WTC11 (cell line): ENCODE measurements at regions not wholly inside any gene's neighbourhood (a gene's known extent, or its start where the extent isn't known, plus 50 kb on each side); places are given as distances from the start of the nearest gene placed in this dataset.

Experiments
- ATAC-seq: fragments of 200-7000 bp; cut with Tn5 transposase; 2 replicates; pipeline ENCODE4 v1.10.0; 2021; ENCODE audit warnings: mild to moderate bottlenecking, moderate library complexity
- CTCF ChIA-PET: fragments of 300-600 bp; sonication (Branson Sonifier 250); formaldehyde crosslinking; loops from one replicate; lab custom pipeline; 2021; ENCODE audit warnings: antibody characterized with exemption; lab: Charles Lee
- POLR2A ChIA-PET: fragments of 350-600 bp; sonication (Branson Sonifier 250); formaldehyde crosslinking; loops from one replicate; lab custom pipeline; 2021; ENCODE audit warnings: antibody characterized with exemption; lab: Charles Lee
- DNase-seq: peaks from one replicate; pipeline ENCODE4 v3.0.0; 2021; ENCODE audit warnings: low spot score
- H3K27ac Mint-ChIP-seq: 2 replicates; pipeline ENCODE4 v1.8.0; 2021; ENCODE audit warnings: mixed read lengths
- H3K27me3 Mint-ChIP-seq: 2 replicates; pipeline ENCODE4 v1.8.0; 2021; ENCODE audit warnings: low read depth, mild to moderate bottlenecking, moderate library complexity, mixed read lengths
- H3K36me3 Mint-ChIP-seq: 2 replicates; pipeline ENCODE4 v1.8.0; 2021; ENCODE audit warnings: mixed read lengths
- H3K4me1 Mint-ChIP-seq: 2 replicates; pipeline ENCODE4 v1.8.0; 2022; ENCODE audit warnings: mixed read lengths
- H3K4me3 Mint-ChIP-seq: 2 replicates; pipeline ENCODE4 v1.8.0; 2021; ENCODE audit warnings: mild to moderate bottlenecking, moderate library complexity, mixed read lengths
- H3K9me3 Mint-ChIP-seq: 2 replicates; pipeline ENCODE4 v1.8.0; 2021; ENCODE audit warnings: mixed read lengths
- E2F1 ChIP-seq: sonication (generic); formaldehyde crosslinking; IDR thresholded peaks from 2 replicates; pipeline ENCODE4 v1.8.0; 2022; ENCODE audit warnings: mild to moderate bottlenecking, missing genetic modification reagents
- EMX1 ChIP-seq: fragments of 250-450 bp; sonication (Bioruptor Pico); IDR thresholded peaks from 2 replicates; pipeline ENCODE4 v1.8.0; 2021; ENCODE audit warnings: mild to moderate bottlenecking
- KAT7 ChIP-seq: sonication (generic); formaldehyde crosslinking; IDR thresholded peaks from 2 replicates; pipeline ENCODE4 v1.8.1; 2023; ENCODE audit warnings: missing genetic modification reagents, mild to moderate bottlenecking, borderline replicate concordance
- MAX ChIP-seq: sonication (generic); formaldehyde crosslinking; IDR thresholded peaks from 2 replicates; pipeline ENCODE4 v1.8.0; 2022; ENCODE audit warnings: mild to moderate bottlenecking, missing genetic modification reagents
- MLX ChIP-seq: sonication (generic); formaldehyde crosslinking; IDR thresholded peaks from 2 replicates; pipeline ENCODE4 v1.8.1; 2023; ENCODE audit warnings: mild to moderate bottlenecking, missing genetic modification reagents, moderate library complexity
- MYBL2 ChIP-seq: sonication (generic); formaldehyde crosslinking; IDR thresholded peaks from 2 replicates; pipeline ENCODE4 v1.8.1; 2023; ENCODE audit warnings: mild to moderate bottlenecking, moderate library complexity, missing genetic modification reagents
- NFE2L1 ChIP-seq: sonication (generic); formaldehyde crosslinking; IDR thresholded peaks from 2 replicates; pipeline ENCODE4 v1.8.1; 2023; ENCODE audit warnings: missing genetic modification reagents
- NR2C2 ChIP-seq: sonication (generic); formaldehyde crosslinking; IDR thresholded peaks from 2 replicates; pipeline ENCODE4 v1.8.0; 2022; ENCODE audit warnings: mild to moderate bottlenecking, missing genetic modification reagents
- OVOL2 ChIP-seq: fragments of 250-450 bp; sonication (Bioruptor Pico); IDR thresholded peaks from 2 replicates; pipeline ENCODE4 v1.9.0; 2021; ENCODE audit warnings: mild to moderate bottlenecking, borderline replicate concordance
- RELA ChIP-seq: sonication (generic); formaldehyde crosslinking; IDR thresholded peaks from 2 replicates; pipeline ENCODE4 v1.8.1; 2022; ENCODE audit warnings: missing genetic modification reagents, mild to moderate bottlenecking, borderline replicate concordance
- RORB ChIP-seq: fragments of 250-450 bp; sonication (Bioruptor Pico); IDR thresholded peaks from 2 replicates; pipeline ENCODE4 v1.9.0; 2021; ENCODE audit warnings: mild to moderate bottlenecking
- SMAD4 ChIP-seq: sonication (generic); formaldehyde crosslinking; IDR thresholded peaks from 2 replicates; pipeline ENCODE4 v1.8.0; 2022; ENCODE audit warnings: mild to moderate bottlenecking, missing genetic modification reagents
- TEAD4 ChIP-seq: sonication (generic); formaldehyde crosslinking; IDR thresholded peaks from 2 replicates; pipeline ENCODE4 v1.8.0; 2022; ENCODE audit warnings: mild to moderate bottlenecking, missing genetic modification reagents
- ZNF121 ChIP-seq: sonication (generic); formaldehyde crosslinking; IDR thresholded peaks from 2 replicates; pipeline ENCODE4 v1.8.0; 2023; ENCODE audit warnings: missing genetic modification reagents
- ZNF138 ChIP-seq: sonication (generic); formaldehyde crosslinking; conservative IDR thresholded peaks from 2 replicates; pipeline ENCODE4 v1.8.1; 2022; ENCODE audit warnings: mild to moderate bottlenecking, moderate library complexity, missing genetic modification reagents
- ZNF263 ChIP-seq: sonication (generic); formaldehyde crosslinking; IDR thresholded peaks from 2 replicates; pipeline ENCODE4 v1.8.1; 2022; ENCODE audit warnings: low read depth, mild to moderate bottlenecking, moderate library complexity, missing genetic modification reagents
- ZNF317 ChIP-seq: sonication (generic); formaldehyde crosslinking; IDR thresholded peaks from 2 replicates; pipeline ENCODE4 v1.8.1; 2023; ENCODE audit warnings: low read depth, mild to moderate bottlenecking, moderate library complexity, missing genetic modification reagents, borderline replicate concordance
- TF ChIP-seq, protein P1 (sequence below): sonication (generic); formaldehyde crosslinking; conservative IDR thresholded peaks from 2 replicates; pipeline ENCODE4 v1.8.1; 2023; ENCODE audit warnings: mild to moderate bottlenecking, low read depth, missing genetic modification reagents, moderate library complexity
- TF ChIP-seq, protein P2 (sequence below): fragments of 200-600 bp; IDR thresholded peaks from 2 replicates; pipeline ENCODE4 v1.8.0; 2022; ENCODE audit warnings: antibody characterized with exemption
- TF ChIP-seq, protein P3 (sequence below): sonication (generic); formaldehyde crosslinking; IDR thresholded peaks from 2 replicates; pipeline ENCODE4 v1.8.1; 2023; ENCODE audit warnings: mild to moderate bottlenecking, missing genetic modification reagents, moderate library complexity

DNA sequence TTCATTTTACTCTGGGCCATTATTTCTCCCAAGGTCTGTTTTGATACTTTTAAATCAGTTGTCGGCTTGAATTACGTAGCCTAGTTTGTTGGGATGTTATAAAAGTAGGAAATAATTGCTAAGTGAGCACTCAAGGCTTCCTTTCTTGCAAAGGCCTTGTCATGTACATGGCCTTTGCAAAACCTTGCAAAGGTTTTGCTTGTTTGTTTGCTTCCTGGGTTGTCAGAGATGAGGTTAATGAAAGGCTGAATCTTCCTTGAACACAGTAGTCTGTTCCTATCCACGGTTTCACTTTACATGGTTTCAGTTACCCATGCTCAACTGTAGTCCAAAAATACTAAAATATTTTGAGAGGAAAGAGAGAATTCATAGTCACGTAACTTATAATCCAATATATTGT is 113.5 kb downstream of the NAA11 start:
- DNase-seq: no peak

DNA sequence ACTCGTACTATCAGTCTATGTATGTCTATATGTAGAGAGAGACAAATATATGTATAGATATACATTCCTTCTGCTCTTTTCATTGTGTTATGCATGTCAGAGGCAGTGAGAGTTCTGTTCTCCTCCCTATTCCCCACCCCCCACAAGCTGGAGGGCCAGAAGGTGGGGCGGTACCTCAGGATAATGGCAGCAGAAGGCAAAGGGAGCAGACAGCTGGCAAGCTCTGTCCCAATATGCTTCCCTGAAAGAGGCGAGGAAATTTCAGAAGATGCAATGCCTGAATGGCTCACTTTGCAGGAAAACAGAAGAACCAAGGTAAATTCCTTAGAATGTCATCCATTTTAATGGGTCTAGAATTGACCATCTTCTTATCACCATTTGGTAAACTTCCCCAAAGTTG is 114.4 kb downstream of the NAA11 start:
- ChIA-PET POLR2A (no interaction called here), CTCF (no interaction called here)
- TF ChIP-seq, protein P1, sequence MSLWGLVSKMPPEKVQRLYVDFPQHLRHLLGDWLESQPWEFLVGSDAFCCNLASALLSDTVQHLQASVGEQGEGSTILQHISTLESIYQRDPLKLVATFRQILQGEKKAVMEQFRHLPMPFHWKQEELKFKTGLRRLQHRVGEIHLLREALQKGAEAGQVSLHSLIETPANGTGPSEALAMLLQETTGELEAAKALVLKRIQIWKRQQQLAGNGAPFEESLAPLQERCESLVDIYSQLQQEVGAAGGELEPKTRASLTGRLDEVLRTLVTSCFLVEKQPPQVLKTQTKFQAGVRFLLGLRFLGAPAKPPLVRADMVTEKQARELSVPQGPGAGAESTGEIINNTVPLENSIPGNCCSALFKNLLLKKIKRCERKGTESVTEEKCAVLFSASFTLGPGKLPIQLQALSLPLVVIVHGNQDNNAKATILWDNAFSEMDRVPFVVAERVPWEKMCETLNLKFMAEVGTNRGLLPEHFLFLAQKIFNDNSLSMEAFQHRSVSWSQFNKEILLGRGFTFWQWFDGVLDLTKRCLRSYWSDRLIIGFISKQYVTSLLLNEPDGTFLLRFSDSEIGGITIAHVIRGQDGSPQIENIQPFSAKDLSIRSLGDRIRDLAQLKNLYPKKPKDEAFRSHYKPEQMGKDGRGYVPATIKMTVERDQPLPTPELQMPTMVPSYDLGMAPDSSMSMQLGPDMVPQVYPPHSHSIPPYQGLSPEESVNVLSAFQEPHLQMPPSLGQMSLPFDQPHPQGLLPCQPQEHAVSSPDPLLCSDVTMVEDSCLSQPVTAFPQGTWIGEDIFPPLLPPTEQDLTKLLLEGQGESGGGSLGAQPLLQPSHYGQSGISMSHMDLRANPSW (CRISPR knock-in tag): no peak
- TF ChIP-seq ZNF263 (CRISPR knock-in tag): no peak
- ATAC-seq: no peak
- H3K9me3 Mint-ChIP-seq: peaks cover 10% of the 10 kb centered on the region
- H3K27ac Mint-ChIP-seq: no peak overlapping the region
- peaks cover 6% of the 10 kb centered on the region for H3K36me3 Mint-ChIP-seq
- H3K4me3 Mint-ChIP-seq: no peak overlapping the region
- H3K27me3 Mint-ChIP-seq: no peaks in the 10 kb centered on the region; the same call in 1 of the 2 replicates
- H3K4me1 Mint-ChIP-seq: peaks cover 24% of the 10 kb centered on the region
- DNase-seq: no peak

More for the DNA sequence above, 113.5 kb downstream of the NAA11 start:
- ChIA-PET CTCF (no interaction called here), POLR2A (no interaction called here)
- Mint-ChIP-seq H3K36me3 (no peaks in the 10 kb centered on the region), H3K4me3 (no peak overlapping the region), H3K27ac (no peak overlapping the region), H3K4me1 (peaks cover 26% of the 10 kb centered on the region), H3K9me3 (peaks cover 4% of the 10 kb centered on the region; the same call in 1 of the 2 replicates), H3K27me3 (no peaks in the 10 kb centered on the region; the same call in 1 of the 2 replicates)
- no peak for ATAC-seq
- TF ChIP-seq ZNF121 (CRISPR knock-in tag): no peak
- TF ChIP-seq, protein P2, sequence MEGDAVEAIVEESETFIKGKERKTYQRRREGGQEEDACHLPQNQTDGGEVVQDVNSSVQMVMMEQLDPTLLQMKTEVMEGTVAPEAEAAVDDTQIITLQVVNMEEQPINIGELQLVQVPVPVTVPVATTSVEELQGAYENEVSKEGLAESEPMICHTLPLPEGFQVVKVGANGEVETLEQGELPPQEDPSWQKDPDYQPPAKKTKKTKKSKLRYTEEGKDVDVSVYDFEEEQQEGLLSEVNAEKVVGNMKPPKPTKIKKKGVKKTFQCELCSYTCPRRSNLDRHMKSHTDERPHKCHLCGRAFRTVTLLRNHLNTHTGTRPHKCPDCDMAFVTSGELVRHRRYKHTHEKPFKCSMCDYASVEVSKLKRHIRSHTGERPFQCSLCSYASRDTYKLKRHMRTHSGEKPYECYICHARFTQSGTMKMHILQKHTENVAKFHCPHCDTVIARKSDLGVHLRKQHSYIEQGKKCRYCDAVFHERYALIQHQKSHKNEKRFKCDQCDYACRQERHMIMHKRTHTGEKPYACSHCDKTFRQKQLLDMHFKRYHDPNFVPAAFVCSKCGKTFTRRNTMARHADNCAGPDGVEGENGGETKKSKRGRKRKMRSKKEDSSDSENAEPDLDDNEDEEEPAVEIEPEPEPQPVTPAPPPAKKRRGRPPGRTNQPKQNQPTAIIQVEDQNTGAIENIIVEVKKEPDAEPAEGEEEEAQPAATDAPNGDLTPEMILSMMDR: no peak
- TF ChIP-seq MYBL2 (CRISPR knock-in tag): no peak
- no peak for TF ChIP-seq KAT7
- no peak for TF ChIP-seq ZNF138
- no peak for TF ChIP-seq RELA (CRISPR knock-in tag)
- no peak for TF ChIP-seq OVOL2 (CRISPR knock-in tag)
- no peak for TF ChIP-seq SMAD4 (CRISPR knock-in tag)
- no peak for TF ChIP-seq ZNF317 (CRISPR knock-in tag)
- TF ChIP-seq NR2C2 (CRISPR knock-in tag): no peak
- TF ChIP-seq E2F1 (CRISPR knock-in tag): no peak
- no peak for TF ChIP-seq TEAD4
- TF ChIP-seq, protein P3, sequence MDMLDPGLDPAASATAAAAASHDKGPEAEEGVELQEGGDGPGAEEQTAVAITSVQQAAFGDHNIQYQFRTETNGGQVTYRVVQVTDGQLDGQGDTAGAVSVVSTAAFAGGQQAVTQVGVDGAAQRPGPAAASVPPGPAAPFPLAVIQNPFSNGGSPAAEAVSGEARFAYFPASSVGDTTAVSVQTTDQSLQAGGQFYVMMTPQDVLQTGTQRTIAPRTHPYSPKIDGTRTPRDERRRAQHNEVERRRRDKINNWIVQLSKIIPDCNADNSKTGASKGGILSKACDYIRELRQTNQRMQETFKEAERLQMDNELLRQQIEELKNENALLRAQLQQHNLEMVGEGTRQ: no peak
- TF ChIP-seq NFE2L1 (CRISPR knock-in tag): no peak
- no peak for TF ChIP-seq MAX
- no peak for TF ChIP-seq RORB (CRISPR knock-in tag)
- TF ChIP-seq MLX (CRISPR knock-in tag): no peak
- no peak for TF ChIP-seq EMX1 (CRISPR knock-in tag)
